Activated CD4-positive, alpha-beta T cell treated with anti-CD3 and anti-CD28 coated beads, Interleukin-2, Interleukin-6, amounts not matched to agents 100 ng/mL and 50 ng/mL, durations not matched to agents 16 hours and 8 hours (primary cell): ENCODE measurements at regions not wholly inside any gene's neighbourhood (a gene's known extent, or its start where the extent isn't known, plus 50 kb on each side); places are given as distances from the start of the nearest gene placed in this dataset.

ENCODE experiments used
- DNase-seq: peaks from one replicate; pipeline ENCODE4 v3.0.0-alpha.2; 2020

DNA sequence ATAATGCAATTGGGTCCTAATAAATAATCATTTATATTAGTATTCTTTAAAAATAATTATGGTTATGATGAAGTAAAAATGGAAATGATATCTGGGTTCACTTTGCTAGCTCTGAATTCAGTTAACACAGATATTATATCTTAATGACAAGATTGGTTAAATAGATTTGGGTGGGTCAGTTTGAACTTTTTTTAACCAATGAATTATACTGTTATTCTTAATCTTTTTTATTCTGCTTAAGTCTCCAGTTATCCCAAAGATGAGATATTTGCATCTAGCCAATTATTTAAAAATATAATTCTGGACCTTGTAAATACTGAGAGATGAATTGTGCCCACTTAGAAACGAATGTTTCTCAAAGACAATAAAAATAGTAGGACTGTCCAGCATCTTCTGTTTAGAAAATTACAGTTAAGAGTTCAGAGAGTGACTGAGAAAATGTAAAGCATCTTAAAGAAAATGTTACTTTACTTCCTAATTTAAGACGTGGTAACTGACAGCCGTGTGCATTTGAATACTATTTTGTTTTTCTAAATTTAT lies 345.2 kb downstream of the USP25 start:
- no peak for DNase-seq

DNA sequence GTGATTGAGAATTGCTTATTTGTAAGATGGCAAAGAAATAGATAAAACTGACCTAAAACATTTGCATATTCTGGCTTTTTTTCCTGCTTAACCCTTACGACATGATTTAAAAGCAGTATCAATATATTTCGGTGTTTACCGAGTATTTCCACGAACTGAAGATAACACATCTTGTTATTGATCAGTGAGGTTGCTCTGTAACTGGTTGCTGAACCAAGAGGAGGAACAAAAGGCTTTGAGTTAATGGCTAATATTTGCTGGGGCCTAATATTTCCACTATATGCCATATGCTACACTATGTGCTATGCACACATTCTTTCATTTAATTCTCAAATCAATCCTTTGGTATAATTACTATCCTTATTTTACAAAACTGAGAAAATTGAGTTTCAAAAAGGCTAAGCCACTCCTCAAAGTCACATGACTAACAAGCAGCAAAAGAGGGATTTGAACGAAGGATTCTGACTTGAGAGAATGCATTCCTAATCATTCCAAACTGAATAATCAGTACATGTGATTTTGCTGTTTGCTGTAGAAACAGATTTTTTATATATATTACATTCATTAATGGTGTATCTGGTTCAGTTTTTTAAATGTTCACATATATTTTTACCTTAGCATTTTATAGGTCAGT lies 346.0 kb downstream of the USP25 start:
- no peak for DNase-seq

DNA sequence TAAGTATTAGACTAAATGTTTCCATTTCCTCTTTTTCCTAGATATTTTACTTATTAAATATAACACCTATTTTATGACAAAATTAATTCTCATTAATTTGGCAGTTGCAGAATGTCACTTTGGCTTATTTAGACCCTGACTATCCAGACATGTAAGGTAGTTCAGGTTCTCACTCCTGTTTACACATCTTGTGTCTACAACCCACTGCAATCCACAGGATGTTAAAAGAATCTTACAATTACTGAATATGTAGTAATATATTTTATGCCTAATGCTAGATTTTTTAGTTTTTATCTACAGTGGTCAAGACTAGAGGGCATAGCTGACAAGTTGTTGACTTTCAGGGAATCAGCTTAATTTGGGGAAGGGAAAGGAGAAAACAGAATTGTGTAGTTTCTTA lies 346.7 kb downstream of the USP25 start:
- no peak for DNase-seq

DNA sequence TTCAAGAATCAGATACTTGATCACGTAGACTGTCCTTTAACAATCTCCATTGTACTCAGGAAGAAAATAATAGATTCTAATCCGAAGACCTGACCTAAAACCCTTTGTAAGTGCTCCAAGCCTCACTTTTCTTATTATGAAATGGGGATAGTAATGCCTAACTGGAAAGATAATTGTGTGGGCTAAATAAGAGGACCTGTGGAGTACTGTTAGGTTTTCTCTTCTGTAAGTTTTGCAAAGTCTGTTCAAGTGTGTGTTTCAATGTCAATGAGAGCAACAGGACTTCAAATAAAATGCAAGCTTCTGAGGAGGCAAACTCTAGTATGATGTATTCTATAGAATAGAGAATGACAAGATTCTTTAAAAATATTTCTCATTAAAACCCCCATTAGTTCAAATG lies 348.6 kb downstream of the USP25 start:
- DNase-seq: no peak

GRCh38 chr21:16079830-16080229 lies 350.0 kb downstream of the USP25 start:
- no peak for DNase-seq

DNA sequence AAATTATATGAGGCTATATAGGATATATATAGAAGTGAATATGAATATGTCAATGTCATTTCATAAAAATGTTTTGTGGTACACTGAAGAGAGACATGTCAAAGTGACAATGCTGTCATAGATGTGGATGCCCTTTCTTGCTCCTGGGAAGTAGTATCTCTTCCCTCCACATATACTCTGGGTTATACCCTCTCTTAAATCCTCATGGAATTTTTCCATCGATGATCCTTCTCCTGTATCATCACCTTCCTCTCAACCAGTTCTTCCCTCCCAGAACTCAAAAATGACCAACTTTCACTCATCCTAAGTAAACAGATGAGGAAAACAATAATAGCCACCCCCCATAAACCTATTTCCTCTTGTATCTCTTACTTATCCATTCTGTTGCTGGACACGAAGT lies 351.5 kb downstream of the USP25 start:
- no peak for DNase-seq

- no peak for DNase-seq
Measured at GRCh38 chr21:16082038-16082816, 352.4 kb downstream of the USP25 start.

DNA sequence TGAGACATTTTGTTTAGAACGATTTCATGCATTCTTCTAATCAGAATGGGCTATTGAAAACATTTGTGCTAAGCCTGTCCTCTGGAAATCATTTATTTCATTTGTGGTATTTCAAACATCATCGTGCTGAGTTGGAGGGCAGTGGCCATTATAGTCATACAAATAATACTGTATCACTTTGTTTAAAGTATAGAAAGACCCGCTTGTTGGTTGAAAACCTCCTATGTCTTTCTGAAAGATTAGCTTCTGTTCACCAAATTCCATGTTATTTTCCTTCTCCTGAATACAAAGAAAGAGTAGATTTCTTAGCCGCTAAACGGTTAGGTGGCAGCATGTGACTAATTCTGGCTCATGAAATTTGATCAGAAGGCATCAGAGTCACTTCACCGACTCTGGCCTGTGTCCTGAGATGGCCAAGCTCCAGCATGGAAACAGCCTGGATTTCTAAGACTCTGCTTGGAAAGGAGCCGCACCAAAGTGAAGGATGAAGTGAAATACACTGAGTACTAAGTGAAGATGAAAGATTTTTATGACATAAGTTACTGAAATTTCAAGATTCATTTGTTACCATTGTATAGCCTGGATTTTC lies 355.1 kb downstream of the USP25 start:
- no peak for DNase-seq

- no peak for DNase-seq
Measured at GRCh38 chr21:16085421-16085820, 355.6 kb downstream of the USP25 start.

DNA sequence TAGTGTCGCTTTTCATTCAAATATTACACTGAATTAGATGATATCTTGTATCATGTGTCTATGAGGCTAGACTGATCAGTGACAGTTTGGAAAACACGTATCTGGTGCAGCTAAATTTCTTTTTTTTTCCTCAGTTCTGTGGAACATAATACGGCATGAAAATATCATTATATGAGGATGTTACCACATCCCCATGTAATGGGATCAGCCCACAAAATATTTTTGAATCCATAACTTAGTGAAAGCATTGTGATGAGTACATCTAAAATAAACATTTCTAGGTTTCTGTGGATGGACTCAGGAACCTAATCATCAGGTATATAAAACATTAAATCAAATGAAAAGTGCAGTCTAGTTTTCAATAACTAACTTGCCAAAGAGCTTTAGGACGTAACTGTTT lies 356.3 kb downstream of the USP25 start:
- DNase-seq: no peak

DNA sequence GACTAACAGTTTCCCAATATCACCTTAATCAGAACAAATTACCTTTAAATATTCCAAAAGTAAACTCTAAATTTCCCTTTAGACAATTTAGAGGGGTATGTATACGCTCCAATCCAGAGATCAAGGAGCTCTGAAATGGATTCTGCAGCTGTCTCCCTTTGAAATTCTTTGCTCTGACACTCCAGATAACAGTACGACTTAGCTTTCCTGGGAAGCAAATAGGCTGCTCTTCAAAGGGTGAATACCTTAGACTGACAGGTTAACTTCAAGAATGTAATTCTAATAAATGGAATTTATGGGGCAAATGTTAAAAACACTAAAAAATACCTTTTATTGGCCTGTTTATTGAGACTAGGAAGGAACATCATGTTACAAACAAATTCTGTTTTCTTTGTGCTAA lies 357.2 kb downstream of the USP25 start:
- DNase-seq: no peak

DNA sequence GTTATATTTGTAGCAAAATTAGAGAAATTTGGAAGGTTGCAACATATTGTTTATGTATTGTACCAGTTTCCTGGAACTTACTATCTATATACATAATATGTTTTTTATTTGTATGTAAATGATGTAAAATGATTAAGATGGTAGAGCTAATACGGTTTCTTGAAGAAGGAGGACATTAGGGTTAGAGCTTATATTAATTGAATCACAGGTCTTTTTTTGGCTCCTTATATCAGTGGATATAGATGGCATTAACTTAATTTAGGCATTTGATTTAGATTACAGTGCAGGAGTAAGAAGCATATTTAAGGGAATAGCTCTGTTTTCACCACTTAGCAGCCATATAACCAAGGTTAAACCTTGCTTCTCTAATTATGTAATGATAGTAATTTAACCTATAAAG lies 357.7 kb downstream of the USP25 start:
- no peak for DNase-seq

DNA sequence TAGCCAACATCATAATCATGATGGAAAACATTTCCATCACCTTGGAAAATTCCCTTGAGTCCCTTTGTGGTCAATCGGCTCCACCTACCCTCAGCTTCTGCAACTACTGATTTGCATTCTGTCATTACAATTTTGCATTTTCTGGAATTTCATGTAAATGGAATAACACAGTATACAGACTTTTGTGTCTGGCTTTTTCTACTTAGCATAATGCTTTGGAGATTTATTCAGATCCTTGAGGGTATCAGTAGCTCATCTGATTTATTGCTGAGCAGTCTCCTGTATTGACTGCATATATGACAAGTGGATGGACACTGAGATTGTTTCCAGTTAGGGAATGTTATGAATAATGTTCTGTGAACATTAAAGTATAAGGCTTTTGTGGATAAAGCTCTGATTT lies 358.3 kb downstream of the USP25 start:
- no peak for DNase-seq

- no peak for DNase-seq
Measured at GRCh38 chr21:16095005-16095404, 365.2 kb downstream of the USP25 start.

DNA sequence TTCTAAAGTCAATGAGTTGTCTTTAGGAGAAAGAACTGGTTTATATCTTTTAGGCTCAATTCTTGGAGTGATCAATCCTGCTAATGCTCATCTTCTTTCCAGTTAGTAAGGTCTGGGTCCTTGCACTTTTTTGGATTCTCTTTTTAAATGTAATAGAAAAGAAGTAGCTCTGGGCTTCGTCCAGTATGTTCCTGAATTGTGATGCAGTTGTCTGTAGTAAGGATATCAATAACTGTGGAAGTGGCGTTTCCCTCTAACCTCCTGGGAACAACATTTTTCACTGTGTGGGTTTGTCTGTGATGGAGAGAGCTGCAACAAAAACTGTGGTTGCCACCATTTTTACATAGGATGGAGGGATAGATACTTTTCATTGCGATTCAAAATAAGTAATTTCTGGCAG lies 367.2 kb downstream of the USP25 start:
- DNase-seq: no peak

DNA sequence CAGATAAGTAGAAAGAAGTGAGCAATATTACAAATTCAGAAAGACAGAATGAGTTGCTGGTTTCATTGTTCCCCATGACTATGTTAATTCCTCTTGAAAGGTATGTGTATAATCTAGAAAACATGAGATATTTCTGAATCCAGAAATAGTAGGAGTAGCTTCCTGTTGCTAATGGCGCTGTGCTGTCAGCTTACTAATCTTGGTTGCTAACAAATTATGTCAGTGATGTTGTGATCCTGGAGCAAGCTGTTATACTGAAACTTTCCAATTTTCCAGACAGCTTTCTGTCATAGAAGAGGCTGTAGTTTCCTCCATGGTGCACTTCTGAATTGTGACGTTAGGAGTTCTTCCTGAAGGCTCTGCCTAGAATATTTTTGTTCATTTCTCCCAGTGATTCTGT lies 372.3 kb downstream of the USP25 start:
- DNase-seq: no peak

- DNase-seq: no peak
Measured at GRCh38 chr21:16108561-16109075, 378.8 kb downstream of the USP25 start.

- no peak for DNase-seq
Measured at GRCh38 chr21:16113052-16113715, 383.4 kb downstream of the USP25 start.

DNA sequence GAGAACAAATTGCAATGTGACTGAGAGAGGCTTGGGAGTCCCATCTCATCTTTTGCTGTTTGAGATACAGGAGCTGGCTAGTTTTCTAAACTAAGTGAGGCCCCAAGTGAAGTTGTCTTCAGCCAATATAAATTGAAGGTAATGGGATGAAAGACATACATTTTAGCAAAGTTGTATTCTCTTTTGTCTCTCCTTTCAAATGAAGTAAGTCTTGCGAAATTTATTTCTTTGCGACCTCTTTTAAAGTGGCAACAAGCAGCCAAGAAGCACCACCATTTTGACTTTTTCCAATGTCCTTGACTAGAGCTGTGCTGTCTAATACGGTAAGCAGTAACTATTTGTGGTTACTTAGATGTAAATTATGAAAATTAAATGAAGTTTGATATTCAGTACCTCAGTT lies 385.7 kb downstream of the USP25 start:
- DNase-seq: no peak

- DNase-seq: no peak
Measured at GRCh38 chr21:16116069-16116468, 386.3 kb downstream of the USP25 start.

GRCh38 chr21:16116798-16117197 lies 387.0 kb downstream of the USP25 start:
- no peak for DNase-seq

DNA sequence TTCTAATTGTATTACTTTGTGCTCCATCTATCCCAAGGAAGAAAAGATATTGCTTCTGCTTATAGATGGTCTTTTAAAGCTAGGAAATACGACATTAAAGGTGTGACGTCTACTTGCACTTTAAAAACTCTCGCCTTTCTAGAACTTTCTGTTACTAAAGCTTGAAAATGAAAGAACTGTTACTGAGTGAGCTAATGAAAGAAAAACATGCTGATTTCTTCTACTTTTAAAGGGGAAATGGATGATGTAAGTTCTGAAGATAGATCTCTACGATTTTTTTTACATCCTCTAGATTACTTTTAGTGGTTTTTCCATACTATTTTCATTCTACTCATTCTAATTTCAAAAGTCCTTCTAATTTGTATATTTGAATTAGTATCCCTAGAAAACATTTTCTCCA lies 387.5 kb downstream of the USP25 start:
- DNase-seq: no peak

DNA sequence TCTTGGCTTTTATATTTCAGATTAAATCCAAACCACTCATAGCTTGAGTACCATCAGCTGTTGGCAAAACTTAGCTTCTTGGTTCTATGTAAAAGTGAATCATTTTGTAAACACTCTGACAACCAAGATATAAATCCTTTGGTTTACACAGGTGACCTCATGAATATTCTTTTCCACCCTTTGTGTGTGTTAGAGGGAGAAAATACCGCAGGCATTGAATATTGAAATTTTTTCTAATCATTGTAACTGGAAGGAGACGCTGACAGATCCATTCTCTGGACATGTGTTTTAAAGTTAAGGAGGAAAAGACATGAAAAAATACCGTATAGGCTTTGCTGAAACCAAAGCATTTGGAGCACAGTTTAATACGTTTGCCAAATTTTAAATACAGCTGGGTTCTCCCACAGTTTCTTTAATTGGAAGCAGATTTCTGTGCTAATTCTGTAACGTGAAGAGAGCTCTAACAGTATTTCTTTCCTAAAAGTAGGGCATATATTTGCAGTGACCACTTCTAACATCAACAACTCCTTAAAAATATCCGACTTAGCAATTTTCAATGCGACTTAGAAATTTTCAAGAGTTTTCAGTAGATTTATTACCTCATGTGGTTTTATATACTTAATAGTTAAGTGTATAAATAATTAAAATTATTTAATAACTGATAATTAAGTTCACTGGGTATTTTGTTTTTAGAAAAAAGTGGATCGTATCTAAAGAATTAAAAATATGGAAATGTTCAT lies 388.2 kb downstream of the USP25 start:
- no peak for DNase-seq
